Neural progenitor cell (in vitro differentiated cells): ENCODE measurements at regions not wholly inside any gene's neighbourhood (a gene's known extent, or its start where the extent isn't known, plus 50 kb on each side); places are given as distances from the start of the nearest gene placed in this dataset.

Experiments used
- DNase-seq: peaks from one replicate; pipeline ENCODE4 v3.0.0-alpha.2; 2016; ENCODE audit warnings: low spot score
- H2AFZ ChIP-seq: fragments of 200-600 bp; sonication (generic); replicated peaks from 2 replicates; pipeline ENCODE4 v1.6.1; 2016; ENCODE audit warnings: antibody characterized with exemption
- H3F3A ChIP-seq: fragments of 200-600 bp; sonication (generic); 2 replicates; pipeline ENCODE4 v1.6.1; 2016; ENCODE audit warnings: antibody characterized with exemption, low read depth
- H3K27ac ChIP-seq: fragments of 200-600 bp; sonication (generic); 2 replicates; pipeline ENCODE4 v1.5.1; 2016; ENCODE audit warnings: mild to moderate bottlenecking
- H3K27me3 ChIP-seq: fragments of 200-600 bp; sonication (generic); 2 replicates; pipeline ENCODE4 v1.6.1; 2016; ENCODE audit warnings: mild to moderate bottlenecking, moderate library complexity
- H3K36me3 ChIP-seq: fragments of 200-600 bp; sonication (generic); 2 replicates; pipeline ENCODE4 v1.5.1; 2016
- H3K4me1 ChIP-seq: fragments of 200-600 bp; sonication (generic); 2 replicates; pipeline ENCODE4 v1.6.1; 2016; ENCODE audit warnings: mixed run types
- H3K4me2 ChIP-seq: fragments of 200-600 bp; sonication (generic); 2 replicates; pipeline ENCODE4 v1.6.1; 2016
- H3K4me3 ChIP-seq: fragments of 200-600 bp; sonication (generic); 2 replicates; pipeline ENCODE4 v1.5.1; 2016
- H3K79me2 ChIP-seq: fragments of 200-600 bp; sonication (generic); 2 replicates; pipeline ENCODE4 v1.6.1; 2016; ENCODE audit warnings: low read depth
- H3K9ac ChIP-seq: fragments of 200-600 bp; sonication (generic); 2 replicates; pipeline ENCODE4 v1.6.1; 2016
- H3K9me3 ChIP-seq: fragments of 200-600 bp; sonication (generic); 2 replicates; pipeline ENCODE4 v1.5.1; 2016; ENCODE audit warnings: low read depth
- H4K20me1 ChIP-seq: fragments of 200-600 bp; sonication (generic); 2 replicates; pipeline ENCODE4 v1.6.1; 2016; ENCODE audit warnings: low read depth
- H3K27ac Mint-ChIP-seq: 3 replicates; pipeline ENCODE4 v1.8.0; 2021; ENCODE audit warnings: mixed read lengths
- H3K27me3 Mint-ChIP-seq: 2 replicates; pipeline ENCODE4 v1.8.0; 2022; ENCODE audit warnings: low read depth, mild to moderate bottlenecking, inconsistent platforms, moderate library complexity, mixed read lengths; ENCODE audit not compliant: insufficient read depth
- H3K36me3 Mint-ChIP-seq: 3 replicates; pipeline ENCODE4 v1.8.0; 2021; ENCODE audit warnings: mixed read lengths
- H3K4me1 Mint-ChIP-seq: 3 replicates; pipeline ENCODE4 v1.8.0; 2021; ENCODE audit warnings: mixed read lengths
- H3K4me3 Mint-ChIP-seq: 3 replicates; pipeline ENCODE4 v1.8.0; 2021; ENCODE audit warnings: mild to moderate bottlenecking, moderate library complexity, mixed read lengths
- H3K9me3 Mint-ChIP-seq: 3 replicates; pipeline ENCODE4 v1.8.0; 2020; ENCODE audit warnings: mixed read lengths
- CTCF ChIP-seq: fragments of 200-600 bp; sonication (generic); IDR thresholded peaks from 2 replicates; pipeline ENCODE4 v1.5.1; 2017; ENCODE audit warnings: antibody characterized with exemption, mild to moderate bottlenecking
- EZH2 ChIP-seq: fragments of 200-600 bp; sonication (generic); IDR thresholded peaks from 2 replicates; pipeline ENCODE4 v1.6.1; 2017; ENCODE audit warnings: antibody characterized with exemption, mild to moderate bottlenecking, moderate library complexity
- EZH2phosphoT487 ChIP-seq: fragments of 200-600 bp; sonication (generic); IDR thresholded peaks from 2 replicates; pipeline ENCODE4 v1.6.1; 2017; ENCODE audit warnings: antibody characterized with exemption

- H3K4me1 Mint-ChIP-seq, result peaks cover 9% of the 10 kb centered on the region
- Histone ChIP-seq H3K4me1 (no peaks in the 10 kb centered on the region), H3K27ac (no peak overlapping the region), H2AFZ (no peak overlapping the region), H3K4me2 (peak overlapping the region; percentile 28), H3K79me2 (no peaks in the 10 kb centered on the region), H3K4me3 (no peak overlapping the region), H3K9ac (no peak overlapping the region), H3K9me3 (no peaks in the 10 kb centered on the region), H3F3A (no peaks in the 10 kb centered on the region), H3K36me3 (no peaks in the 10 kb centered on the region), H3K27me3 (no peaks in the 10 kb centered on the region), H4K20me1 (no peaks in the 10 kb centered on the region)
- H3K27ac Mint-ChIP-seq, result no peak overlapping the region
- TF ChIP-seq EZH2 (no peak), CTCF (peak; percentile 24), EZH2phosphoT487 (no peak)
- no peak overlapping the region for H3K4me3 Mint-ChIP-seq
- peak; percentile 59 for DNase-seq
- no peaks in the 10 kb centered on the region for H3K9me3 Mint-ChIP-seq
- H3K36me3 Mint-ChIP-seq, result no peaks in the 10 kb centered on the region
- H3K27me3 Mint-ChIP-seq, result no peaks in the 10 kb centered on the region
Measured at GRCh38 chr1:166354406-166354805, 187.6 kb upstream of the FAM78B start.

GRCh38 chr1:166365081-166365480 lies 198.3 kb upstream of the FAM78B start:
- Histone ChIP-seq H3F3A (no peaks in the 10 kb centered on the region), H4K20me1 (no peaks in the 10 kb centered on the region), H3K9ac (no peak overlapping the region), H3K9me3 (no peaks in the 10 kb centered on the region), H3K4me1 (no peaks in the 10 kb centered on the region), H3K27me3 (no peaks in the 10 kb centered on the region), H2AFZ (no peak overlapping the region), H3K27ac (no peak overlapping the region), H3K4me3 (no peak overlapping the region), H3K4me2 (no peak overlapping the region), H3K79me2 (no peaks in the 10 kb centered on the region), H3K36me3 (no peaks in the 10 kb centered on the region)
- Mint-ChIP-seq H3K4me1 (no peaks in the 10 kb centered on the region), H3K9me3 (peaks cover 2% of the 10 kb centered on the region), H3K36me3 (no peaks in the 10 kb centered on the region), H3K27ac (no peak overlapping the region), H3K4me3 (no peak overlapping the region), H3K27me3 (no peaks in the 10 kb centered on the region)
- TF ChIP-seq EZH2phosphoT487 (no peak), EZH2 (no peak)
- no peak for DNase-seq

DNA sequence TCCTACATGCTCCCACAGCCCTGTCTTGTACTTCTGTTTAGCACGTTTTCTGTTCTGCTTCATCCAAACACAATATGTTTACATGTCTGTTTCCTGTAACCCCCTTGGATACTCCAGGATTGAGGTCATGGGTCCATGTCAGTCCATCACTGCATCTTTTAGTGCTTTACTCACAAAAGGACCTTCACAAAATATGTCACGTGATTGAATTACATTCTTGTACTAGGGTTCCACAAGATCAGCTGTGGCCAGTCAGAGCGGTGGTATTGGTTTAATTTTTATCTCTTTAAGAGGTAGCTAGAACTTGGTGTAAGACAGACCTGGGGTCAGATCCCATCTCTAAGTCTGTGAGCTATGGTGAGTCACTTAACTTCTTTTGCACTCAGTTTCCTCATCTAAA lies 201.2 kb upstream of the FAM78B start:
- no peaks in the 10 kb centered on the region for H3K4me1 Mint-ChIP-seq
- no peaks in the 10 kb centered on the region for H3K27me3 ChIP-seq
- peaks cover 2% of the 10 kb centered on the region for H3K9me3 Mint-ChIP-seq
- no peak overlapping the region for H3K27ac ChIP-seq
- H3K36me3 Mint-ChIP-seq, result no peaks in the 10 kb centered on the region
- no peak overlapping the region for H3K4me2 ChIP-seq
- no peak overlapping the region for H3K4me3 ChIP-seq
- TF ChIP-seq CTCF (no peak), EZH2phosphoT487 (no peak), EZH2 (no peak)
- H3K9ac ChIP-seq, result no peak overlapping the region
- no peak overlapping the region for H2AFZ ChIP-seq
- H3K27ac Mint-ChIP-seq, result no peak overlapping the region
- H3F3A ChIP-seq, result no peaks in the 10 kb centered on the region
- no peak overlapping the region for H3K4me3 Mint-ChIP-seq
- H3K79me2 ChIP-seq, result no peaks in the 10 kb centered on the region
- no peaks in the 10 kb centered on the region for H3K36me3 ChIP-seq
- H4K20me1 ChIP-seq, result no peaks in the 10 kb centered on the region
- H3K4me1 ChIP-seq, result no peaks in the 10 kb centered on the region
- H3K27me3 Mint-ChIP-seq, result peaks cover 4% of the 10 kb centered on the region
- DNase-seq, result no peak
- H3K9me3 ChIP-seq, result no peaks in the 10 kb centered on the region

DNA sequence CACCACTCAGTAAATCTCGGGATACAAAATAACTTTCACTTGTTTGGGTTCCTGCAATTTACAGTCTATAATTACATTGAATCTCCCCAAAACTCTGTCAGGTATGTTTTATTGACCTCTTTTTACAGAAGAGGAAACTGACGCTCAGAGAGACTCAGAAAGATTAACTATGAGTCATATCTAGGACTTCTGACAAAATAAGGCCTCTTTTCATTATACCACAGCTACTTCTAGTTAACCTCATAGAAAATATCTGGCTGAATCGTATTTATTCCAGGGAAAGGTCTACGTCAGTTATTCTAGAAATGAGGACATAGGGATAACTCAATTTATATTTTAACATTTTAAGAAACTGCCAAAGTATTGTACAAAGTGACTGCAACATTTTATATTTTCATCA lies 211.1 kb upstream of the FAM78B start:
- Mint-ChIP-seq H3K27me3 (no peaks in the 10 kb centered on the region), H3K9me3 (no peaks in the 10 kb centered on the region), H3K36me3 (no peaks in the 10 kb centered on the region), H3K4me3 (no peak overlapping the region), H3K4me1 (peaks cover 2% of the 10 kb centered on the region), H3K27ac (no peak overlapping the region)
- peaks cover 1% of the 10 kb centered on the region for H3K4me1 ChIP-seq
- H4K20me1 ChIP-seq, result no peaks in the 10 kb centered on the region
- no peak overlapping the region for H3K27ac ChIP-seq
- no peaks in the 10 kb centered on the region for H3K36me3 ChIP-seq
- TF ChIP-seq EZH2phosphoT487, result no peak
- no peak for TF ChIP-seq CTCF
- TF ChIP-seq EZH2, result no peak
- no peaks in the 10 kb centered on the region for H3K27me3 ChIP-seq
- H3K4me3 ChIP-seq, result no peak overlapping the region
- H3F3A ChIP-seq, result no peaks in the 10 kb centered on the region
- no peaks in the 10 kb centered on the region for H3K9me3 ChIP-seq
- H3K9ac ChIP-seq, result no peak overlapping the region
- no peak for DNase-seq
- H3K79me2 ChIP-seq, result no peaks in the 10 kb centered on the region
- H2AFZ ChIP-seq, result no peak overlapping the region
- no peak overlapping the region for H3K4me2 ChIP-seq
